ENCODE measurements at regions not wholly inside any gene's neighbourhood (a gene's known extent, or its start where the extent isn't known, plus 50 kb on each side); places are given as distances from the start of the nearest gene placed in this dataset.

DNA sequence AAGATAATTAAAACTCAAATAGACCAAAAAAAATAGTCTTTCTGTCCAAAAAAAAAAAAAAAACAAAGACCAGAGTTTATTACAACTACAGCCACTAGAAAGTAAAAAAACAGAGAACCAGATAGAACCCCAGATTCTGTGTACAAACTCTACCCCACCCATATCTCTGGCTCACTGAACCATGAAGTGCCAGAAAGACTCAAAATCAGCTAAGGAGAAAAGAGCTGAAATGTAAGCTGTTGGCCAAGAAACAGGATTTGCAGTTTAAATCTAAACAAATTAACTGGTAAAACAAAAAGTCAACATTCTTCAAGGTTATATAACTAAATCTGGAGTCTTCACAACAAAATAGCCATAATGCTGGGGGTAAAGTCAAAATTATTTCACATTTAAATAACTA lies 278.9 kb downstream of the SEC16B start:
- TF ChIP-seq, protein P1, sequence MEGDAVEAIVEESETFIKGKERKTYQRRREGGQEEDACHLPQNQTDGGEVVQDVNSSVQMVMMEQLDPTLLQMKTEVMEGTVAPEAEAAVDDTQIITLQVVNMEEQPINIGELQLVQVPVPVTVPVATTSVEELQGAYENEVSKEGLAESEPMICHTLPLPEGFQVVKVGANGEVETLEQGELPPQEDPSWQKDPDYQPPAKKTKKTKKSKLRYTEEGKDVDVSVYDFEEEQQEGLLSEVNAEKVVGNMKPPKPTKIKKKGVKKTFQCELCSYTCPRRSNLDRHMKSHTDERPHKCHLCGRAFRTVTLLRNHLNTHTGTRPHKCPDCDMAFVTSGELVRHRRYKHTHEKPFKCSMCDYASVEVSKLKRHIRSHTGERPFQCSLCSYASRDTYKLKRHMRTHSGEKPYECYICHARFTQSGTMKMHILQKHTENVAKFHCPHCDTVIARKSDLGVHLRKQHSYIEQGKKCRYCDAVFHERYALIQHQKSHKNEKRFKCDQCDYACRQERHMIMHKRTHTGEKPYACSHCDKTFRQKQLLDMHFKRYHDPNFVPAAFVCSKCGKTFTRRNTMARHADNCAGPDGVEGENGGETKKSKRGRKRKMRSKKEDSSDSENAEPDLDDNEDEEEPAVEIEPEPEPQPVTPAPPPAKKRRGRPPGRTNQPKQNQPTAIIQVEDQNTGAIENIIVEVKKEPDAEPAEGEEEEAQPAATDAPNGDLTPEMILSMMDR (IDR thresholded peaks at IDR 0.05; ENCODE audit: low read depth, low read length) = no peak
- TF ChIP-seq POLR2A (IDR thresholded peaks at IDR 0.05; ENCODE audit: extremely low read depth, insufficient read length) = no peak
- no peak for TF ChIP-seq MYC (IDR thresholded peaks at IDR 0.05; ENCODE audit: low read depth, low read length)
- TF ChIP-seq, protein P2, sequence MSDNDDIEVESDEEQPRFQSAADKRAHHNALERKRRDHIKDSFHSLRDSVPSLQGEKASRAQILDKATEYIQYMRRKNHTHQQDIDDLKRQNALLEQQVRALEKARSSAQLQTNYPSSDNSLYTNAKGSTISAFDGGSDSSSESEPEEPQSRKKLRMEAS (IDR thresholded peaks at IDR 0.05; ENCODE audit: low read depth, low read length) = no peak
